IMR-90 (cell line): ENCODE measurements at regions not wholly inside any gene's neighbourhood (a gene's known extent, or its start where the extent isn't known, plus 50 kb on each side); places are given as distances from the start of the nearest gene placed in this dataset.

Experiments
- ATAC-seq: fragments of 200-7000 bp; cut with Tn5 transposase; 2 replicates; pipeline ENCODE4 v1.9.1; 2020; ENCODE audit warnings: low read depth, mild to moderate bottlenecking, moderate library complexity
- BruUV-seq: library from RNA; stranded (reverse); fragments of 400-500 nt; replicated peaks from 2 replicates; lab custom pipeline; 2021; lab: Mats Ljungman, UMichigan
- CTCF ChIA-PET: fragments of 300-600 bp; formaldehyde crosslinking; extraction: SDS; loops from one replicate; lab custom pipeline; 2021; ENCODE audit warnings: antibody characterized with exemption; lab: Yijun Ruan, JAX
- POLR2A ChIA-PET: fragments of 300-600 bp; sonication (Branson Sonifier 250); formaldehyde crosslinking; loops from one replicate; lab custom pipeline; 2022; ENCODE audit warnings: antibody characterized with exemption; ENCODE audit not compliant: unreplicated experiment; lab: Charles Lee
- DNase-seq: peaks from one replicate; pipeline ENCODE4 v3.0.0; 2013
- H2AFZ ChIP-seq: replicated peaks from 2 replicates; pipeline ENCODE3; 2013; ENCODE audit warnings: low read length, mild to moderate bottlenecking; ENCODE audit not compliant: poor library complexity
- H2AK5ac ChIP-seq: 2 replicates; pipeline ENCODE4 v1.6.1; 2013; ENCODE audit warnings: low read depth, low read length, inconsistent platforms
- H2AK9ac ChIP-seq: replicated peaks from 2 replicates; pipeline ENCODE3; 2013; ENCODE audit warnings: mild to moderate bottlenecking, low read depth, low read length, moderate library complexity; ENCODE audit not compliant: poor library complexity
- H2BK120ac ChIP-seq: 2 replicates; pipeline ENCODE4 v1.6.1; 2013; ENCODE audit warnings: low read depth, low read length, inconsistent platforms
- H2BK15ac ChIP-seq: 3 replicates; pipeline ENCODE4 v1.6.1; 2013; ENCODE audit warnings: low read depth, low read length, inconsistent platforms
- H2BK20ac ChIP-seq: 2 replicates; pipeline ENCODE4 v1.6.1; 2013; ENCODE audit warnings: low read depth, mild to moderate bottlenecking, inconsistent platforms, low read length, moderate library complexity
- H2BK5ac ChIP-seq: 2 replicates; pipeline ENCODE4 v1.6.1; 2013; ENCODE audit warnings: mild to moderate bottlenecking, low read depth, low read length, inconsistent platforms; ENCODE audit not compliant: poor library complexity, severe bottlenecking
- H3K14ac ChIP-seq: replicated peaks from 2 replicates; pipeline ENCODE4 v1.6.1; 2013; ENCODE audit warnings: low read depth, low read length, inconsistent platforms
- H3K18ac ChIP-seq: 2 replicates; pipeline ENCODE4 v1.6.1; 2013; ENCODE audit warnings: low read depth, low read length, control low read depth
- H3K23ac ChIP-seq: 2 replicates; pipeline ENCODE4 v1.6.1; 2013; ENCODE audit warnings: low read depth, low read length, inconsistent platforms
- H3K27ac ChIP-seq: 2 replicates; pipeline ENCODE4 v1.5.1; 2013; ENCODE audit warnings: mild to moderate bottlenecking, control low read depth, low read length; ENCODE audit not compliant: insufficient read depth
- H3K27me3 ChIP-seq: 2 replicates; pipeline ENCODE4 v1.6.1; 2013; ENCODE audit warnings: low read length; ENCODE audit not compliant: control insufficient read depth, insufficient read depth
- H3K36me3 ChIP-seq: 2 replicates; pipeline ENCODE4 v1.6.1; 2013; ENCODE audit warnings: low read length, mixed read lengths; ENCODE audit not compliant: control insufficient read depth, insufficient read depth
- H3K4ac ChIP-seq: 2 replicates; pipeline ENCODE4 v1.6.1; 2013; ENCODE audit warnings: low read depth, low read length, inconsistent platforms
- H3K4me1 ChIP-seq: 2 replicates; pipeline ENCODE4 v1.6.1; 2013; ENCODE audit warnings: low read length, mixed read lengths; ENCODE audit not compliant: control insufficient read depth, insufficient read depth
- H3K4me2 ChIP-seq: 2 replicates; pipeline ENCODE4 v1.6.1; 2013; ENCODE audit warnings: low read depth, mild to moderate bottlenecking, control low read depth, low read length, moderate library complexity
- H3K4me3 ChIP-seq: 2 replicates; pipeline ENCODE4 v1.5.1; 2013; ENCODE audit warnings: low read depth, mild to moderate bottlenecking, control low read depth, low read length, moderate library complexity; ENCODE audit not compliant: insufficient read depth
- H3K56ac ChIP-seq: 2 replicates; pipeline ENCODE4 v1.6.1; 2013; ENCODE audit warnings: low read length, inconsistent platforms; ENCODE audit not compliant: insufficient read depth; ENCODE audit errors: extremely low read depth
- H3K79me1 ChIP-seq, 2 experiments: 2 replicates each; pipeline ENCODE4 v1.6.1; 2013; ENCODE audit warnings: low read length in 2 of 2, inconsistent platforms in 1 of 2, low read depth in 1 of 2
- H3K9ac ChIP-seq: 2 replicates; pipeline ENCODE4 v1.6.1; 2013; ENCODE audit warnings: low read depth, low read length, control low read depth
- H3K9me1 ChIP-seq: 2 replicates; pipeline ENCODE4 v1.6.1; 2013; ENCODE audit warnings: low read length, inconsistent platforms; ENCODE audit not compliant: insufficient read depth
- H3K9me3 ChIP-seq: 2 replicates; pipeline ENCODE4 v1.6.1; 2013; ENCODE audit warnings: low read length; ENCODE audit not compliant: control insufficient read depth, insufficient read depth
- H4K20me1 ChIP-seq: 2 replicates; pipeline ENCODE4 v1.6.1; 2013; ENCODE audit warnings: low read length, inconsistent platforms; ENCODE audit not compliant: insufficient read depth
- H4K5ac ChIP-seq: 2 replicates; pipeline ENCODE4 v1.6.1; 2013; ENCODE audit warnings: mild to moderate bottlenecking, low read depth, low read length, control low read depth
- H4K8ac ChIP-seq, 2 experiments: 2 replicates each; pipeline ENCODE4 v1.6.1; 2013; ENCODE audit warnings: low read depth in 2 of 2, low read length in 2 of 2, control low read depth in 1 of 2, inconsistent platforms in 1 of 2
- H4K91ac ChIP-seq: 2 replicates; pipeline ENCODE4 v1.6.1; 2013; ENCODE audit warnings: low read depth, low read length, inconsistent platforms; ENCODE audit not compliant: insufficient read depth
- BHLHE40 ChIP-seq: fragments of 150-350 bp; IDR thresholded peaks from 2 replicates; pipeline ENCODE4 v1.6.1; 2016; ENCODE audit warnings: mild to moderate bottlenecking, low read depth, low read length
- CEBPB ChIP-seq: IDR thresholded peaks from 2 replicates; pipeline ENCODE4 v1.6.1; 2012; ENCODE audit warnings: low read depth, low read length, improper control_type of control experiment
- CHD1 ChIP-seq: IDR thresholded peaks from 2 replicates; pipeline ENCODE4 v1.6.1; 2012; ENCODE audit warnings: low read depth, low read length, improper control_type of control experiment
- ELK1 ChIP-seq: fragments of 150-350 bp; IDR thresholded peaks from 2 replicates; pipeline ENCODE4 v1.6.1; 2016; ENCODE audit warnings: low read depth, mild to moderate bottlenecking, low read length, moderate library complexity, borderline replicate concordance
- FOS ChIP-seq: fragments of 150-350 bp; IDR thresholded peaks from 2 replicates; pipeline ENCODE4 v1.6.1; 2016; ENCODE audit warnings: low read depth, low read length
- MAFK ChIP-seq: IDR thresholded peaks from 2 replicates; pipeline ENCODE4 v1.6.1; 2012; ENCODE audit warnings: low read depth, low read length, improper control_type of control experiment
- MAZ ChIP-seq: IDR thresholded peaks from 2 replicates; pipeline ENCODE4 v1.6.1; 2012; ENCODE audit warnings: low read depth, mild to moderate bottlenecking, low read length, improper control_type of control experiment, moderate library complexity, borderline replicate concordance
- MXI1 ChIP-seq: IDR thresholded peaks from 2 replicates; pipeline ENCODE4 v1.6.1; 2012; ENCODE audit warnings: low read depth, mild to moderate bottlenecking, low read length, moderate library complexity, borderline replicate concordance
- NFE2L2 ChIP-seq: fragments of 150-350 bp; IDR thresholded peaks from 2 replicates; pipeline ENCODE4 v1.6.1; 2016; ENCODE audit warnings: low read depth, mild to moderate bottlenecking, low read length
- POLR2A ChIP-seq: IDR thresholded peaks from 2 replicates; pipeline ENCODE4 v1.6.1; 2012; ENCODE audit warnings: mild to moderate bottlenecking, low read depth, low read length
- RAD21 ChIP-seq: IDR thresholded peaks from 2 replicates; pipeline ENCODE4 v1.6.1; 2012; ENCODE audit warnings: low read length, improper control_type of control experiment
- RCOR1 ChIP-seq: IDR thresholded peaks from 2 replicates; pipeline ENCODE4 v1.6.1; 2012; ENCODE audit warnings: mild to moderate bottlenecking, low read length, improper control_type of control experiment; ENCODE audit not compliant: insufficient replicate concordance
- RFX5 ChIP-seq: IDR thresholded peaks from 2 replicates; pipeline ENCODE4 v1.8.0; 2012; ENCODE audit warnings: low read depth, mild to moderate bottlenecking, low read length, moderate library complexity
- SMC3 ChIP-seq: fragments of 150-350 bp; IDR thresholded peaks from 2 replicates; pipeline ENCODE4 v1.6.1; 2016; ENCODE audit warnings: low read depth, mild to moderate bottlenecking, antibody characterized with exemption, low read length, moderate library complexity
- USF2 ChIP-seq: fragments of 150-350 bp; IDR thresholded peaks from 2 replicates; pipeline ENCODE4 v1.6.1; 2017; ENCODE audit warnings: mild to moderate bottlenecking, antibody characterized with exemption, low read length, low read depth
- WGBS, 2 experiments: methylation state at CpG; one replicate each; pipeline versions ENCODE4 v1.1.5 to v1.1.7; 2013; ENCODE audit warnings: missing lambda C conversion rate in 2 of 2; ENCODE audit not compliant: insufficient read length in 1 of 2; ENCODE audit errors: extremely low coverage in 2 of 2; 5-methylcytosine and 5-hydroxymethylcytosine counted together
- dilution Hi-C: fragments of 300-500 bp; cut with HindIII; formaldehyde crosslinking; loops from one replicate; pipeline ENCODE4 v1.14.3; 2018; ENCODE audit warnings: low sequenced_read_pairs; ENCODE audit not compliant: unreplicated experiment
- in situ Hi-C: fragments of 300-500 bp; cut with MboI; formaldehyde crosslinking; loops from 3 replicates; pipeline ENCODE4 v1.14.3; 2019; ENCODE audit warnings: low sequenced_read_pairs, inconsistent platforms, mixed read lengths
- intact Hi-C: fragments of 100-400 bp; cut with micrococcal nuclease; formaldehyde crosslinking; loops from 2 replicates; pipeline ENCODE4 v1.10.0; 2022
- TF ChIP-seq, protein P1 (sequence below): conservative IDR thresholded peaks from 2 replicates; pipeline ENCODE4 v1.5.1; 2012; ENCODE audit warnings: mild to moderate bottlenecking, low read depth, low read length, improper control_type of control experiment

GRCh38 chr18:72452328-72452727 is 91.8 kb downstream of the CBLN2 start:
- no peaks in the 10 kb centered on the region for H3K27me3 ChIP-seq
- no peak overlapping the region for H2BK15ac ChIP-seq
- peaks cover 15% of the 10 kb centered on the region; the same call in 1 of the 2 replicates for H3K9me3 ChIP-seq
- TF ChIP-seq RFX5: no peak
- no peak for TF ChIP-seq RAD21
- TF ChIP-seq CHD1: no peak
- TF ChIP-seq ELK1: no peak
- no peak for TF ChIP-seq CEBPB
- TF ChIP-seq, protein P1, sequence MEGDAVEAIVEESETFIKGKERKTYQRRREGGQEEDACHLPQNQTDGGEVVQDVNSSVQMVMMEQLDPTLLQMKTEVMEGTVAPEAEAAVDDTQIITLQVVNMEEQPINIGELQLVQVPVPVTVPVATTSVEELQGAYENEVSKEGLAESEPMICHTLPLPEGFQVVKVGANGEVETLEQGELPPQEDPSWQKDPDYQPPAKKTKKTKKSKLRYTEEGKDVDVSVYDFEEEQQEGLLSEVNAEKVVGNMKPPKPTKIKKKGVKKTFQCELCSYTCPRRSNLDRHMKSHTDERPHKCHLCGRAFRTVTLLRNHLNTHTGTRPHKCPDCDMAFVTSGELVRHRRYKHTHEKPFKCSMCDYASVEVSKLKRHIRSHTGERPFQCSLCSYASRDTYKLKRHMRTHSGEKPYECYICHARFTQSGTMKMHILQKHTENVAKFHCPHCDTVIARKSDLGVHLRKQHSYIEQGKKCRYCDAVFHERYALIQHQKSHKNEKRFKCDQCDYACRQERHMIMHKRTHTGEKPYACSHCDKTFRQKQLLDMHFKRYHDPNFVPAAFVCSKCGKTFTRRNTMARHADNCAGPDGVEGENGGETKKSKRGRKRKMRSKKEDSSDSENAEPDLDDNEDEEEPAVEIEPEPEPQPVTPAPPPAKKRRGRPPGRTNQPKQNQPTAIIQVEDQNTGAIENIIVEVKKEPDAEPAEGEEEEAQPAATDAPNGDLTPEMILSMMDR: no peak
- no peak for TF ChIP-seq SMC3
- TF ChIP-seq NFE2L2: no peak
- no peak for TF ChIP-seq POLR2A
- TF ChIP-seq FOS: no peak
- no peak for TF ChIP-seq RCOR1
- no peak for TF ChIP-seq BHLHE40
- no peak for TF ChIP-seq MXI1
- TF ChIP-seq MAFK: no peak
- no peak for TF ChIP-seq MAZ
- TF ChIP-seq USF2: no peak
- POLR2A ChIA-PET: no interaction called here
- H4K5ac ChIP-seq: no peak overlapping the region
- H2BK5ac ChIP-seq: no peak overlapping the region
- H2AK9ac ChIP-seq: no peak overlapping the region
- ATAC-seq (no peak), DNase-seq (no peak)
- no peaks in the 10 kb centered on the region for H3K4me1 ChIP-seq
- no peak overlapping the region for H2BK20ac ChIP-seq
- H4K8ac ChIP-seq: no peak overlapping the region
- WGBS, 2 experiments: no CpG with 5 or more reads among the region's 6 CpGs
- in situ Hi-C loops: no loop called here
- no peaks in the 10 kb centered on the region for H3K79me1 ChIP-seq
- H3K27ac ChIP-seq: no peak overlapping the region
- no peak overlapping the region for H4K91ac ChIP-seq
- H3K36me3 ChIP-seq: no peaks in the 10 kb centered on the region
- no peak overlapping the region for H3K23ac ChIP-seq
- no peak overlapping the region for H2AFZ ChIP-seq
- BruUV-seq: no TSS peak
- H3K9ac ChIP-seq: no peak overlapping the region
- no peak overlapping the region for H3K14ac ChIP-seq
- no peak overlapping the region for H2BK120ac ChIP-seq
- no peak overlapping the region for H3K4me2 ChIP-seq
- intact Hi-C loops: no loop called here
- dilution Hi-C loops: no loop called here
- CTCF ChIA-PET: no interaction called here
- H3K18ac ChIP-seq: no peak overlapping the region
- no peak overlapping the region for H2AK5ac ChIP-seq
- no peak overlapping the region for H3K4ac ChIP-seq
- H3K4me3 ChIP-seq: no peak overlapping the region
- no peak overlapping the region for H3K56ac ChIP-seq
- H3K9me1 ChIP-seq: no peaks in the 10 kb centered on the region
- H4K20me1 ChIP-seq: no peaks in the 10 kb centered on the region
